ENCODE measurements at regions not wholly inside any gene's neighbourhood (a gene's known extent, or its start where the extent isn't known, plus 50 kb on each side); places are given as distances from the start of the nearest gene placed in this dataset.

- in situ Hi-C loops (cut with HindIII; ENCODE audit: low sequenced_read_pairs), result no loop called here
- H3K4me3 ChIP-seq (ENCODE audit: low read depth, low read length), result no peak overlapping the region
- no peak for TF ChIP-seq CTCF (IDR thresholded peaks at IDR 0.05; ENCODE audit: low read depth, low read length, missing control alignments)
- no peak for DNase-seq (ENCODE audit: low read depth)
Measured at GRCh38 chr16:66162821-66163220, 203.7 kb upstream of the CDH5 start.

GRCh38 chr16:66161942-66162341 lies 204.5 kb upstream of the CDH5 start:
- TF ChIP-seq CTCF (IDR thresholded peaks at IDR 0.05; ENCODE audit: low read depth, low read length, missing control alignments), result no peak
- DNase-seq (ENCODE audit: low read depth), result no peak
- no peak overlapping the region for H3K4me3 ChIP-seq (ENCODE audit: low read depth, low read length)
- in situ Hi-C loops (cut with HindIII; ENCODE audit: low sequenced_read_pairs), result no loop called here

GRCh38 chr16:66161269-66161668 lies 205.2 kb upstream of the CDH5 start:
- in situ Hi-C loops (cut with HindIII; ENCODE audit: low sequenced_read_pairs), result no loop called here
- H3K4me3 ChIP-seq (ENCODE audit: low read depth, low read length), result no peak overlapping the region
- no peak for TF ChIP-seq CTCF (IDR thresholded peaks at IDR 0.05; ENCODE audit: low read depth, low read length, missing control alignments)
- no peak for DNase-seq (ENCODE audit: low read depth)

GRCh38 chr16:66159987-66160386 lies 206.5 kb upstream of the CDH5 start:
- in situ Hi-C loops (cut with HindIII; ENCODE audit: low sequenced_read_pairs), result no loop called here
- DNase-seq (ENCODE audit: low read depth), result no peak

GRCh38 chr16:66156538-66156937 lies 210.0 kb upstream of the CDH5 start:
- TF ChIP-seq CTCF (IDR thresholded peaks at IDR 0.05; ENCODE audit: low read depth, low read length, missing control alignments), result no peak
- no peak for DNase-seq (ENCODE audit: low read depth)
- no peak overlapping the region for H3K4me3 ChIP-seq (ENCODE audit: low read depth, low read length)
- in situ Hi-C loops (cut with HindIII; ENCODE audit: low sequenced_read_pairs), result no loop called here

More at GRCh38 chr16:66159987-66160386, 206.5 kb upstream of the CDH5 start:
- no peak for TF ChIP-seq CTCF (IDR thresholded peaks at IDR 0.05; ENCODE audit: low read depth, low read length, missing control alignments)
- H3K4me3 ChIP-seq (ENCODE audit: low read depth, low read length), result no peak overlapping the region

GRCh38 chr16:66155933-66156332 lies 210.6 kb upstream of the CDH5 start:
- no peak for TF ChIP-seq CTCF (IDR thresholded peaks at IDR 0.05; ENCODE audit: low read depth, low read length, missing control alignments)
- DNase-seq (ENCODE audit: low read depth), result no peak
- in situ Hi-C loops (cut with HindIII; ENCODE audit: low sequenced_read_pairs), result no loop called here
- no peak overlapping the region for H3K4me3 ChIP-seq (ENCODE audit: low read depth, low read length)

GRCh38 chr16:66154801-66155200 lies 211.7 kb upstream of the CDH5 start:
- in situ Hi-C loops (cut with HindIII; ENCODE audit: low sequenced_read_pairs), result no loop called here
- DNase-seq (ENCODE audit: low read depth), result no peak
- TF ChIP-seq CTCF (IDR thresholded peaks at IDR 0.05; ENCODE audit: low read depth, low read length, missing control alignments), result no peak
- no peak overlapping the region for H3K4me3 ChIP-seq (ENCODE audit: low read depth, low read length)

All from astrocyte of the cerebellum (primary cell).